A549 (cell line): ENCODE measurements at regions not wholly inside any gene's neighbourhood (a gene's known extent, or its start where the extent isn't known, plus 50 kb on each side); places are given as distances from the start of the nearest gene placed in this dataset.

Experiments used
- ATAC-seq, 2 experiments: fragments of 200-7000 bp in 1 of 2; fragments of >200 bp in 1 of 2; cut with Nextera tagmentation in 1 of 2; cut with Tn5 transposase in 1 of 2; 3 replicates each; pipeline versions ENCODE4 v1.8.0 to v1.9.1; 2018 to 2020; ENCODE audit warnings: mild to moderate bottlenecking in 1 of 2, moderate library complexity in 1 of 2
- CTCF ChIA-PET: fragments of 300-600 bp; sonication (Branson Sonifier 250); formaldehyde crosslinking; extraction: SDS; loops from one replicate; lab custom pipeline; 2021; ENCODE audit warnings: antibody characterized with exemption, inconsistent platforms; lab: Yijun Ruan, JAX
- POLR2A ChIA-PET: fragments of 350-600 bp; formaldehyde crosslinking; extraction: SDS; loops from one replicate; lab custom pipeline; 2021; ENCODE audit warnings: antibody characterized with exemption, inconsistent platforms; lab: Yijun Ruan, JAX
- DNase-seq, 2 experiments: peaks; one replicate each; pipeline versions ENCODE4 v3.0.0 to v3.0.0-alpha.2; 2011 to 2016; ENCODE audit warnings: low read depth in 1 of 2, low spot score in 1 of 2
- FAIRE-seq: peaks from 2 replicates; lab custom pipeline; 2011; peaks lifted over from hg19 to GRCh38; lab: Jason Lieb, UNC
- H3K27ac ChIP-seq, 2 experiments: fragments of >200 bp; sonication (Bioruptor Twin); formaldehyde crosslinking; 3 replicates each; pipeline ENCODE4 v1.5.1; 2016 to 2017
- H3K4me1 ChIP-seq: fragments of >200 bp; sonication (Bioruptor Twin); formaldehyde crosslinking; 3 replicates; pipeline ENCODE4 v1.6.1; 2016
- H3K4me2 ChIP-seq: fragments of >200 bp; sonication (Bioruptor Twin); formaldehyde crosslinking; 3 replicates; pipeline ENCODE4 v1.6.1; 2016
- H3K4me3 ChIP-seq: fragments of >200 bp; sonication (Bioruptor Twin); formaldehyde crosslinking; 3 replicates; pipeline ENCODE4 v1.5.1; 2016
- H3K9me3 ChIP-seq: fragments of >200 bp; sonication (Bioruptor Twin); formaldehyde crosslinking; 3 replicates; pipeline ENCODE4 v1.6.1; 2016
- E2F6 ChIP-seq: IDR thresholded peaks from 2 replicates; pipeline ENCODE4 v1.6.1; 2012; ENCODE audit warnings: low read depth, borderline replicate concordance
- EHMT2 ChIP-seq: fragments of 200-600 bp; sonication (generic); IDR thresholded peaks from 2 replicates; pipeline ENCODE4 v1.6.1; 2016; ENCODE audit warnings: antibody characterized with exemption, low read depth, mild to moderate bottlenecking, moderate library complexity
- FOSB ChIP-seq: fragments of 250-450 bp; sonication (Bioruptor Pico); IDR thresholded peaks from 2 replicates; pipeline ENCODE4 v1.5.0; 2020; ENCODE audit warnings: mild to moderate bottlenecking, moderate library complexity
- FOXS1 ChIP-seq: fragments of 250-450 bp; sonication (Bioruptor Pico); IDR thresholded peaks from 2 replicates; pipeline ENCODE4 v1.5.0; 2020; ENCODE audit warnings: mild to moderate bottlenecking, moderate library complexity
- GATA3 ChIP-seq: IDR thresholded peaks from 2 replicates; pipeline ENCODE4 v1.6.1; 2012; ENCODE audit warnings: borderline replicate concordance
- HOXA7 ChIP-seq: fragments of 250-450 bp; sonication (Bioruptor Pico); IDR thresholded peaks from 2 replicates; pipeline ENCODE4 v1.5.0; 2020; ENCODE audit warnings: mild to moderate bottlenecking, moderate library complexity
- JUN ChIP-seq, 2 experiments: fragments of >200 bp; sonication (Bioruptor Twin); formaldehyde crosslinking; IDR thresholded peaks; 2 replicates in 1 of 2; 3 replicates in 1 of 2; pipeline ENCODE4 v1.6.1; 2016 to 2017
- JUNB ChIP-seq: fragments of >200 bp; sonication (Bioruptor Twin); formaldehyde crosslinking; IDR thresholded peaks from 2 replicates; pipeline ENCODE4 v1.6.1; 2016
- MAFK ChIP-seq: fragments of 450-650 bp; IDR thresholded peaks from 2 replicates; pipeline ENCODE4 v1.6.1; 2014; ENCODE audit not compliant: partially characterized antibody
- NFE2L2 ChIP-seq: fragments of 150-350 bp; conservative IDR thresholded peaks from 2 replicates; pipeline ENCODE4 v1.6.1; 2014; ENCODE audit warnings: low read length
- NR3C1 ChIP-seq: fragments of >200 bp; sonication (Bioruptor Twin); formaldehyde crosslinking; IDR thresholded peaks from 3 replicates; pipeline ENCODE4 v1.6.1; 2017
- PHF8 ChIP-seq: fragments of 200-600 bp; sonication (generic); IDR thresholded peaks from 2 replicates; pipeline ENCODE4 v1.6.1; 2016; ENCODE audit warnings: low read depth, mild to moderate bottlenecking, antibody characterized with exemption, moderate library complexity, borderline replicate concordance
- RAD21 ChIP-seq, 2 experiments: fragments of >200 bp in 1 of 2; sonication (Bioruptor Twin) in 1 of 2; formaldehyde crosslinking in 1 of 2; IDR thresholded peaks in 1 of 2; conservative IDR thresholded peaks in 1 of 2; 2 replicates in 1 of 2; 3 replicates in 1 of 2; pipeline ENCODE4 v1.6.1; 2012 to 2018; ENCODE audit warnings: inconsistent platforms in 1 of 2
- RNF2 ChIP-seq: fragments of 200-600 bp; sonication (generic); IDR thresholded peaks from 2 replicates; pipeline ENCODE4 v1.6.1; 2016; ENCODE audit warnings: low read depth, mild to moderate bottlenecking, antibody characterized with exemption, moderate library complexity, borderline replicate concordance
- TP53 ChIP-seq: fragments of 250-450 bp; sonication (Bioruptor Pico); IDR thresholded peaks from 2 replicates; pipeline ENCODE4 v1.5.0; 2021; ENCODE audit warnings: mild to moderate bottlenecking, moderate library complexity
- ZC3H11A ChIP-seq: fragments of 450-650 bp; IDR thresholded peaks from 2 replicates; pipeline ENCODE4 v1.6.1; 2014; ENCODE audit warnings: antibody characterized with exemption, mild to moderate bottlenecking
- ZFP36 ChIP-seq: fragments of 450-650 bp; IDR thresholded peaks from 2 replicates; pipeline ENCODE4 v1.6.1; 2014; ENCODE audit warnings: borderline replicate concordance; ENCODE audit not compliant: partially characterized antibody
- ZSCAN20 ChIP-seq: fragments of 250-450 bp; sonication (Bioruptor Pico); IDR thresholded peaks from 2 replicates; pipeline ENCODE4 v1.8.0; 2022; ENCODE audit warnings: mild to moderate bottlenecking, moderate library complexity
- WGBS: methylation state at CpG from one replicate; pipeline ENCODE4 v1.1.6; 2017; ENCODE audit errors: missing lambda C conversion rate; 5-methylcytosine and 5-hydroxymethylcytosine counted together
- TF ChIP-seq, protein P1 (sequence below): fragments of 200-600 bp; sonication (generic); IDR thresholded peaks from 2 replicates; pipeline ENCODE4 v1.6.1; 2016; ENCODE audit warnings: antibody characterized with exemption, mild to moderate bottlenecking, moderate library complexity
- TF ChIP-seq, protein P2 (sequence below): fragments of >200 bp; sonication (Bioruptor Twin); formaldehyde crosslinking; IDR thresholded peaks from 3 replicates; pipeline ENCODE4 v1.6.1; 2016

DNA sequence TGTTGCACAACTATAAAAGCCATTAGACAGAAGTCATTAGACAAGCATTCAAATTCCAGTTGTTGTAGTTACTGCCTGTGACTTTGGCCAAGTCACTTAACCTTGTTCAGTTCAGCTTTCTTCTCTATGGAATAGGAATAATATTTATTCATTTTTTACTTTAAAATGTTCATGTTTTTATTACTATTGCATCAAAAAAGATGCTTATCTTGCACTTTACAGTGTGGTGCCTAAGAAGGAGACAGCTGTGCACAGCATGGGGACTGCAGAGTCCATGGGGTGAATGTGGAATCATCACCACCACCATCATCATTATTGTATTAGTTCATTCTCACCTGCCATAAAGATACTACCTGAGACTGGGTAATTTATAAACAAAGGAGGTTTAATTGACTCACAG lies 504.2 kb downstream of the SOX2 start:
- CTCF ChIA-PET: no interaction called here

DNA sequence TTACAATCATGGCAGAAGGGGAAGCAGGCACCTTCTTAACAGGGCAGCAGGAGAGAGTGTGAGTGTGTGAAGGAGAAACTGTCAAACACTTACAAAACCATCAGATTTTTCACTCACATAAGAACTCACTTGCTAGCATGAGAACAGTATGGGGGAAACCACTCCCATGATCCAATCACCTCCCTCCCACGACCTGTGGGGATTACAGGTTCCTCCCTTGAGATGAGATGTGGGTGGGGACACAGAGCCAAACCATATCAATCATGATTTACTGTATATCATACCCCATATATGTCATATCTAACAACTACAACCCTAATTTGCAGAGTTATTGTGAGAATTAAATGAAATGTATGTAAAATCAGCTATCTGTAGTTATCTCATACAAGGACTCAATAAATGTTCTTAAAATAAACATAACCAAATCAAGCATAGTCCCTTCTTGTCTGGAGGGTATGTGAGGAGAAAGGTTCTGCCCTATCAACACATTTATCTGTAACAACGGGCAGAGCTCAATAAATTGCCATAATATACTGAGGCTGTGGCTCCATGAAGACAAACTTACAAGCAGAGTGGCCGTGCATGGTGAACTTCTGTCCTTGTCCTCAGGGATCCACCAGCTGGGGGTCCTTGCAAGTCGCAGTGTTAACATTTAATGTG lies 504.7 kb downstream of the SOX2 start:
- Histone ChIP-seq H3K27ac (no peak overlapping the region), H3K4me2 (no peak overlapping the region)
- ChIA-PET CTCF (interaction anchor here (1.4 kb wide), 1 partner anchor 28 kb away, joined by 3 read pairs; no protein-coding TSS in a partner anchor), POLR2A (no interaction called here)
- DNase-seq (no peak), ATAC-seq (no peak)
- TF ChIP-seq FOXS1: no peak
- no peak for TF ChIP-seq NFE2L2
- TF ChIP-seq ZFP36: no peak
- no peak for TF ChIP-seq ZC3H11A
- no peak for TF ChIP-seq E2F6
- no peak for TF ChIP-seq JUNB
- TF ChIP-seq, protein P1, sequence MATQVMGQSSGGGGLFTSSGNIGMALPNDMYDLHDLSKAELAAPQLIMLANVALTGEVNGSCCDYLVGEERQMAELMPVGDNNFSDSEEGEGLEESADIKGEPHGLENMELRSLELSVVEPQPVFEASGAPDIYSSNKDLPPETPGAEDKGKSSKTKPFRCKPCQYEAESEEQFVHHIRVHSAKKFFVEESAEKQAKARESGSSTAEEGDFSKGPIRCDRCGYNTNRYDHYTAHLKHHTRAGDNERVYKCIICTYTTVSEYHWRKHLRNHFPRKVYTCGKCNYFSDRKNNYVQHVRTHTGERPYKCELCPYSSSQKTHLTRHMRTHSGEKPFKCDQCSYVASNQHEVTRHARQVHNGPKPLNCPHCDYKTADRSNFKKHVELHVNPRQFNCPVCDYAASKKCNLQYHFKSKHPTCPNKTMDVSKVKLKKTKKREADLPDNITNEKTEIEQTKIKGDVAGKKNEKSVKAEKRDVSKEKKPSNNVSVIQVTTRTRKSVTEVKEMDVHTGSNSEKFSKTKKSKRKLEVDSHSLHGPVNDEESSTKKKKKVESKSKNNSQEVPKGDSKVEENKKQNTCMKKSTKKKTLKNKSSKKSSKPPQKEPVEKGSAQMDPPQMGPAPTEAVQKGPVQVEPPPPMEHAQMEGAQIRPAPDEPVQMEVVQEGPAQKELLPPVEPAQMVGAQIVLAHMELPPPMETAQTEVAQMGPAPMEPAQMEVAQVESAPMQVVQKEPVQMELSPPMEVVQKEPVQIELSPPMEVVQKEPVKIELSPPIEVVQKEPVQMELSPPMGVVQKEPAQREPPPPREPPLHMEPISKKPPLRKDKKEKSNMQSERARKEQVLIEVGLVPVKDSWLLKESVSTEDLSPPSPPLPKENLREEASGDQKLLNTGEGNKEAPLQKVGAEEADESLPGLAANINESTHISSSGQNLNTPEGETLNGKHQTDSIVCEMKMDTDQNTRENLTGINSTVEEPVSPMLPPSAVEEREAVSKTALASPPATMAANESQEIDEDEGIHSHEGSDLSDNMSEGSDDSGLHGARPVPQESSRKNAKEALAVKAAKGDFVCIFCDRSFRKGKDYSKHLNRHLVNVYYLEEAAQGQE: no peak
- TF ChIP-seq, all 56 proteins: peak for 0
- FAIRE-seq: no peak
- WGBS: 77% methylated on average over 4 of the region's 4 CpGs
- Histone ChIP-seq H3K4me1 (peaks cover 21% of the 10 kb centered on the region), H3K9me3 (no peaks in the 10 kb centered on the region), H3K4me3 (no peak overlapping the region)

More for the DNA sequence above, 504.2 kb downstream of the SOX2 start:
- Histone ChIP-seq H3K9me3 (no peaks in the 10 kb centered on the region), H3K4me1 (peaks cover 27% of the 10 kb centered on the region), H3K4me3 (no peak overlapping the region), H3K4me2 (no peak overlapping the region), H3K27ac (no peak overlapping the region)
- DNase-seq (no peak), FAIRE-seq (no peak), ATAC-seq (no peak)
- no peak for TF ChIP-seq JUN (IDR thresholded peaks at IDR 0.05)
- TF ChIP-seq MAFK: peak; percentile 57
- POLR2A ChIA-PET: no interaction called here

DNA sequence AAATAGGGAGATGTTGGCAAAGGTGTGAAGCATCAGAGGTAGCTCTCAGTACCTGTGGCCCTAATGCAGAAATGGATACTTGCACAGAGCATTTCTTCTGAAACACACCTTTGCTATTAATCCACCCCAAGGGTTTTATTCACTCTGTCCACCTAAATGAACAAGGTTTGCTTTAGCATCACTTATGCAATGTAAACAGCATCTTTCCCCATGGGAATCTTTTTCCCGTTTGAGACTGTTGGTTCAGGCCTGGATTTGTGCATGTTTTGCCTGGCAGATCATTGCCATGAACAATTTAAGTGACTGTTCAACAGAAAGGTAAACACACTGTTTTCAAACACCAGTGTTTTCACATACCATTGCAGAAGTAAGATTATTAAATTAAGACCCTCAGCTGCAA lies 508.3 kb downstream of the SOX2 start:
- DNase-seq: no peak
- Histone ChIP-seq H3K4me1 (no peaks in the 10 kb centered on the region), H3K9me3 (no peaks in the 10 kb centered on the region), H3K4me2 (no peak overlapping the region), H3K27ac (no peak overlapping the region), H3K4me3 (no peak overlapping the region)
- POLR2A ChIA-PET: no interaction called here
- CTCF ChIA-PET: no interaction called here
- TF ChIP-seq ZSCAN20: no peak
- no peak for TF ChIP-seq EHMT2
- TF ChIP-seq HOXA7: no peak
- TF ChIP-seq RNF2: no peak
- no peak for TF ChIP-seq NR3C1
- no peak for TF ChIP-seq GATA3
- TF ChIP-seq PHF8: no peak
- TF ChIP-seq, protein P2, sequence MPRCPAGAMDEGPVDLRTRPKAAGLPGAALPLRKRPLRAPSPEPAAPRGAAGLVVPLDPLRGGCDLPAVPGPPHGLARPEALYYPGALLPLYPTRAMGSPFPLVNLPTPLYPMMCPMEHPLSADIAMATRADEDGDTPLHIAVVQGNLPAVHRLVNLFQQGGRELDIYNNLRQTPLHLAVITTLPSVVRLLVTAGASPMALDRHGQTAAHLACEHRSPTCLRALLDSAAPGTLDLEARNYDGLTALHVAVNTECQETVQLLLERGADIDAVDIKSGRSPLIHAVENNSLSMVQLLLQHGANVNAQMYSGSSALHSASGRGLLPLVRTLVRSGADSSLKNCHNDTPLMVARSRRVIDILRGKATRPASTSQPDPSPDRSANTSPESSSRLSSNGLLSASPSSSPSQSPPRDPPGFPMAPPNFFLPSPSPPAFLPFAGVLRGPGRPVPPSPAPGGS: no peak
- TF ChIP-seq JUN (IDR thresholded peaks at IDR 0.05): no peak
- TF ChIP-seq RAD21 (conservative IDR thresholded peaks at IDR 0.05 in 1 of 2, IDR thresholded peaks at IDR 0.05 in 1 of 2): no peak
- no peak for TF ChIP-seq TP53 (CRISPR knock-in tag)
- TF ChIP-seq FOXS1: no peak
- TF ChIP-seq FOSB (CRISPR knock-in tag): no peak
- ATAC-seq: no peak
- no peak for FAIRE-seq
- WGBS: 7% methylated on average over 1 of the region's 1 CpG
